Keratinocyte (primary cell): ENCODE measurements at regions not wholly inside any gene's neighbourhood (a gene's known extent, or its start where the extent isn't known, plus 50 kb on each side); places are given as distances from the start of the nearest gene placed in this dataset.

ENCODE experiments used
- CTCF ChIP-seq, 3 experiments: IDR thresholded peaks in 1 of 3; conservative IDR thresholded peaks in 1 of 3; optimal IDR thresholded peaks in 1 of 3; 2 replicates in 2 of 3; 3 replicates in 1 of 3; pipeline versions ENCODE3 to v1.5.1; 2011; ENCODE audit warnings: low read length in 3 of 3, mild to moderate bottlenecking in 3 of 3, moderate library complexity in 2 of 3, control low read depth in 1 of 3, inconsistent platforms in 1 of 3; ENCODE audit not compliant: insufficient read depth in 2 of 3; ENCODE audit errors: extremely low read depth in 1 of 3
- EZH2 ChIP-seq: IDR thresholded peaks from one replicate; pipeline ENCODE4 v1.6.1; 2012; ENCODE audit warnings: inconsistent platforms, mild to moderate bottlenecking, low read length, moderate library complexity

GRCh38 chr3:115252679-115253078 lies 105.6 kb upstream of the ZBTB20 start:
- TF ChIP-seq CTCF (optimal IDR thresholded peaks at IDR 0.05 in 1 of 3, IDR thresholded peaks at IDR 0.05 in 1 of 3, conservative IDR thresholded peaks at IDR 0.05 in 1 of 3; ENCODE audit: extremely low read depth in 1 of 3, insufficient read depth in 2 of 3, low read length in 3 of 3) (no peak), EZH2 (no peak)
